Body of pancreas (tissue), 4 donors: ENCODE measurements at regions not wholly inside any gene's neighbourhood (a gene's known extent, or its start where the extent isn't known, plus 50 kb on each side); places are given as distances from the start of the nearest gene placed in this dataset.
"Not testable (repeated sequence)": the region's sequence is repeated elsewhere in the genome, so short reads cannot be mapped to it uniquely, and the experiment has no call there.

ENCODE experiments used
- ATAC-seq: fragments of 150-250 bp; one replicate; pipeline ENCODE4 v1.9.1; 2016
- DNase-seq, 4 donors: peaks; one replicate each; pipeline ENCODE4 v3.0.0-alpha.2; 2019
- H3K27ac ChIP-seq, 4 donors: fragments of 200-600 bp; sonication (generic); 1 replicate in 3 of 4; 2 replicates in 1 of 4; pipeline versions ENCODE4 v1.5.1 to v1.6.1; 2016 to 2019; ENCODE audit warnings: mild to moderate bottlenecking in 1 of 4, mixed read lengths in 1 of 4, moderate library complexity in 1 of 4
- H3K27me3 ChIP-seq, 2 donors: fragments of 200-600 bp; sonication (generic); one replicate each; pipeline ENCODE4 v1.6.0; 2016; ENCODE audit warnings: mild to moderate bottlenecking in 1 of 2
- H3K36me3 ChIP-seq, 2 donors: fragments of 200-600 bp; sonication (generic); replicated peaks in 1 of 2; 2 replicates each; pipeline ENCODE4 v1.5.1; 2016; ENCODE audit warnings: low read depth in 2 of 2; ENCODE audit not compliant: insufficient read depth in 1 of 2
- H3K4me1 ChIP-seq: fragments of 200-600 bp; sonication (generic); one replicate; pipeline ENCODE4 v1.6.0; 2016
- H3K4me3 ChIP-seq, 2 donors: fragments of 200-600 bp; sonication (generic); 1 replicate in 1 of 2; 2 replicates in 1 of 2; pipeline ENCODE4 v1.5.1; 2016 to 2019
- H3K9me3 ChIP-seq, 3 donors: fragments of 200-600 bp; sonication (generic); 1 replicate in 2 of 3; 2 replicates in 1 of 3; pipeline ENCODE4 v1.5.1; 2016
- CTCF ChIP-seq, 7 experiments: fragments of 450-650 bp in 4 of 7; fragments of 200-600 bp in 3 of 7; sonication (generic) in 3 of 7; IDR thresholded peaks; one replicate each; pipeline ENCODE4 v1.5.1; 2016 to 2019; ENCODE audit warnings: antibody characterized with exemption in 7 of 7
- POLR2A ChIP-seq, 3 donors: fragments of 450-650 bp; IDR thresholded peaks; one replicate each; pipeline ENCODE4 v1.6.1; 2016; ENCODE audit warnings: antibody characterized with exemption in 3 of 3, mild to moderate bottlenecking in 2 of 3
- WGBS, 2 donors: methylation state at CpG; one replicate each; pipeline ENCODE4 v1.1.5; 2017; 5-methylcytosine and 5-hydroxymethylcytosine counted together
- intact Hi-C: fragments of 100-400 bp; cut with DNase I; formaldehyde crosslinking; loops from one replicate; pipeline ENCODE4 v1.15.1; 2023

- intact Hi-C loops = no loop called here
Measured at GRCh38 chr4:129829373-129829772, 733.4 kb downstream of the C4orf33 start.

GRCh38 chr4:129839687-129840086 lies 743.7 kb downstream of the C4orf33 start:
- Histone ChIP-seq H3K4me3 (no peak overlapping the region), H3K27me3 (no peaks in the 10 kb centered on the region), H3K27ac (no peak overlapping the region), H3K9me3 (peaks cover 0 to 3% (median 0%) of the 10 kb centered on the region in 3 donors), H3K4me1 (no peaks in the 10 kb centered on the region), H3K36me3 (no peaks in the 10 kb centered on the region)
- TF ChIP-seq POLR2A (IDR thresholded peaks at IDR 0.05) (no peak), CTCF (IDR thresholded peaks at IDR 0.05) (no peak)
- intact Hi-C loops = no loop called here
- DNase-seq (no peak), ATAC-seq (no peak)
- 55 to 63% methylated on average over 3 of the region's 3 CpGs for WGBS, 2 donors

More at GRCh38 chr4:129829373-129829772, 733.4 kb downstream of the C4orf33 start:
- WGBS, 2 donors = 68 to 69% methylated on average over 2 of the region's 2 CpGs
- no peak overlapping the region for H3K4me3 ChIP-seq
- no peaks in the 10 kb centered on the region for H3K4me1 ChIP-seq
- no peaks in the 10 kb centered on the region for H3K9me3 ChIP-seq
- DNase-seq = no peak
- H3K27me3 ChIP-seq = no peaks in the 10 kb centered on the region
- no peak for ATAC-seq
- H3K36me3 ChIP-seq = no peaks in the 10 kb centered on the region
- TF ChIP-seq CTCF (IDR thresholded peaks at IDR 0.05) = no peak
- no peak for TF ChIP-seq POLR2A (IDR thresholded peaks at IDR 0.05)
- no peak overlapping the region for H3K27ac ChIP-seq

GRCh38 chr4:129842096-129842495 lies 746.1 kb downstream of the C4orf33 start:
- Histone ChIP-seq H3K4me1 (no peaks in the 10 kb centered on the region), H3K27me3 (no peaks in the 10 kb centered on the region), H3K4me3 (no peak overlapping the region), H3K9me3 (peaks cover 0 to 3% (median 0%) of the 10 kb centered on the region in 3 donors), H3K36me3 (no peaks in the 10 kb centered on the region), H3K27ac (no peak overlapping the region)
- ATAC-seq (no peak), DNase-seq (no peak)
- 50 to 51% methylated on average over 4 of the region's 4 CpGs for WGBS, 2 donors
- intact Hi-C loops = no loop called here
- TF ChIP-seq POLR2A (IDR thresholded peaks at IDR 0.05) (no peak), CTCF (IDR thresholded peaks at IDR 0.05) (no peak)

GRCh38 chr4:129852434-129852833 lies 756.5 kb downstream of the C4orf33 start:
- WGBS, 2 donors = 65 to 67% methylated on average over 4 of the region's 4 CpGs
- no peak for TF ChIP-seq POLR2A (IDR thresholded peaks at IDR 0.05)
- no peak for TF ChIP-seq CTCF (IDR thresholded peaks at IDR 0.05)
- intact Hi-C loops = no loop called here

GRCh38 chr4:129853685-129854467 lies 757.9 kb downstream of the C4orf33 start:
- H3K4me3 ChIP-seq, intact Hi-C loops, ATAC-seq, H3K4me1 ChIP-seq, H3K9me3 ChIP-seq, DNase-seq, H3K27me3 ChIP-seq, H3K36me3 ChIP-seq, H3K27ac ChIP-seq: not testable (repeated sequence)
- 89 to 93% methylated on average over 13 to 26 of the region's 27 CpGs for WGBS, 2 donors

More at GRCh38 chr4:129852434-129852833, 756.5 kb downstream of the C4orf33 start:
- no peaks in the 10 kb centered on the region for H3K36me3 ChIP-seq
- no peaks in the 10 kb centered on the region for H3K27me3 ChIP-seq
- no peaks in the 10 kb centered on the region for H3K4me1 ChIP-seq
- no peak for ATAC-seq
- no peaks in the 10 kb centered on the region for H3K9me3 ChIP-seq
- no peak overlapping the region for H3K4me3 ChIP-seq
- H3K27ac ChIP-seq = no peak overlapping the region
- DNase-seq = no peak
